ENCODE measurements at regions not wholly inside any gene's neighbourhood (a gene's known extent, or its start where the extent isn't known, plus 50 kb on each side); places are given as distances from the start of the nearest gene placed in this dataset.

GRCh38 chr12:58747533-58747932, 172.8 kb downstream of the LRIG3 start:
- TF ChIP-seq EZH2 (IDR thresholded peaks at IDR 0.05; ENCODE audit: borderline replicate concordance, low read length) (no peak), CTCF (conservative IDR thresholded peaks at IDR 0.05 in 1 of 2, IDR thresholded peaks at IDR 0.05 in 1 of 2; ENCODE audit: extremely low read depth in 1 of 2, insufficient read depth in 1 of 2, low read depth in 1 of 2, low read length in 2 of 2) (no peak)

Data from mammary epithelial cell (primary cell).